Activated CD4-positive, alpha-beta T cell treated with anti-CD3 and anti-CD28 coated beads, Interleukin-2, amount 10 ng/mL, durations not matched to agents 7 days and 5 days (primary cell): ENCODE measurements at regions not wholly inside any gene's neighbourhood (a gene's known extent, or its start where the extent isn't known, plus 50 kb on each side); places are given as distances from the start of the nearest gene placed in this dataset.
"Not testable (repeated sequence)": the region's sequence is repeated elsewhere in the genome, so short reads cannot be mapped to it uniquely, and the experiment has no call there.

Experiments
- CTCF ChIA-PET: fragments of 350-600 bp; sonication (Branson Sonifier 250); formaldehyde crosslinking; loops from one replicate; lab custom pipeline; 2021; ENCODE audit warnings: antibody characterized with exemption; lab: Charles Lee
- POLR2A ChIA-PET: fragments of 350-600 bp; sonication (Branson Sonifier 250); formaldehyde crosslinking; loops from one replicate; lab custom pipeline; 2021; ENCODE audit warnings: antibody characterized with exemption; lab: Charles Lee
- DNase-seq: peaks from one replicate; pipeline ENCODE4 v3.0.0-alpha.2; 2020
- H3K27ac Mint-ChIP-seq: one replicate; pipeline ENCODE4 v1.8.0; 2021; ENCODE audit warnings: mild to moderate bottlenecking, moderate library complexity, mixed read lengths
- H3K27me3 Mint-ChIP-seq: one replicate; pipeline ENCODE4 v1.8.0; 2021; ENCODE audit warnings: mixed read lengths
- H3K36me3 Mint-ChIP-seq: one replicate; pipeline ENCODE4 v1.8.0; 2021; ENCODE audit warnings: low read depth, mixed read lengths
- H3K4me1 Mint-ChIP-seq: one replicate; pipeline ENCODE4 v1.8.0; 2021; ENCODE audit warnings: mixed read lengths
- H3K4me3 Mint-ChIP-seq: one replicate; pipeline ENCODE4 v1.8.0; 2021; ENCODE audit warnings: mild to moderate bottlenecking, moderate library complexity, mixed read lengths
- H3K9me3 Mint-ChIP-seq: one replicate; pipeline ENCODE4 v1.8.0; 2021; ENCODE audit warnings: mixed read lengths

- Mint-ChIP-seq H3K4me3 (no peak overlapping the region), H3K4me1 (no peaks in the 10 kb centered on the region)
Measured at GRCh38 chr2:82391386-82391785, 2067.7 kb downstream of the SUCLG1 start.

GRCh38 chr2:82355622-82356021 lies 2051.1 kb upstream of the LRRTM1 start:
- ChIA-PET POLR2A (no interaction called here), CTCF (no interaction called here)
- no peak for DNase-seq
- Mint-ChIP-seq H3K36me3 (no peaks in the 10 kb centered on the region), H3K4me3 (no peak overlapping the region), H3K4me1 (no peaks in the 10 kb centered on the region), H3K9me3 (peaks cover 8% of the 10 kb centered on the region), H3K27me3 (no peaks in the 10 kb centered on the region), H3K27ac (no peak overlapping the region)

More at GRCh38 chr2:82391386-82391785, 2067.7 kb downstream of the SUCLG1 start:
- no peak for DNase-seq
- ChIA-PET POLR2A (no interaction called here), CTCF (interaction anchor here (0.5 kb wide), 1 partner anchor 255 kb away, joined by 3 read pairs; no protein-coding TSS in a partner anchor)
- H3K27ac Mint-ChIP-seq, result no peak overlapping the region
- no peaks in the 10 kb centered on the region for H3K27me3 Mint-ChIP-seq
- H3K9me3 Mint-ChIP-seq, result peaks cover 4% of the 10 kb centered on the region
- no peaks in the 10 kb centered on the region for H3K36me3 Mint-ChIP-seq

GRCh38 chr2:82345910-82346309 lies 2041.4 kb upstream of the LRRTM1 start:
- POLR2A ChIA-PET, result no interaction called here
- Mint-ChIP-seq H3K9me3 (no peaks in the 10 kb centered on the region), H3K4me1 (no peaks in the 10 kb centered on the region), H3K27ac (no peak overlapping the region), H3K36me3 (no peaks in the 10 kb centered on the region), H3K27me3 (no peaks in the 10 kb centered on the region), H3K4me3 (no peak overlapping the region)
- CTCF ChIA-PET, result no interaction called here
- no peak for DNase-seq

GRCh38 chr2:82344670-82345069 lies 2040.1 kb upstream of the LRRTM1 start:
- ChIA-PET CTCF (no interaction called here), POLR2A (no interaction called here)
- Mint-ChIP-seq H3K27me3 (no peaks in the 10 kb centered on the region), H3K4me1 (no peaks in the 10 kb centered on the region), H3K4me3 (no peak overlapping the region), H3K9me3 (peaks cover 2% of the 10 kb centered on the region), H3K27ac (no peak overlapping the region), H3K36me3 (no peaks in the 10 kb centered on the region)
- DNase-seq, result no peak

GRCh38 chr2:82342356-82342755 lies 2037.8 kb upstream of the LRRTM1 start:
- POLR2A ChIA-PET, result no interaction called here
- H3K4me3 Mint-ChIP-seq, result no peak overlapping the region
- DNase-seq, result no peak
- CTCF ChIA-PET, result no interaction called here
- peaks cover 2% of the 10 kb centered on the region for H3K9me3 Mint-ChIP-seq
- no peak overlapping the region for H3K27ac Mint-ChIP-seq
- no peaks in the 10 kb centered on the region for H3K27me3 Mint-ChIP-seq
- H3K36me3 Mint-ChIP-seq, result no peaks in the 10 kb centered on the region
- no peaks in the 10 kb centered on the region for H3K4me1 Mint-ChIP-seq

- Mint-ChIP-seq H3K27me3 (no peaks in the 10 kb centered on the region), H3K4me3 (no peak overlapping the region), H3K9me3 (peaks cover 2% of the 10 kb centered on the region), H3K4me1 (no peaks in the 10 kb centered on the region), H3K36me3 (no peaks in the 10 kb centered on the region), H3K27ac (no peak overlapping the region)
- ChIA-PET CTCF (interaction anchor here (1.1 kb wide), 1 partner anchor 9 kb away, joined by 3 read pairs; no protein-coding TSS in a partner anchor), POLR2A (no interaction called here)
- DNase-seq, result no peak
Measured at GRCh38 chr2:82340578-82341053, 2036.1 kb upstream of the LRRTM1 start.

GRCh38 chr2:82339805-82340204 lies 2035.3 kb upstream of the LRRTM1 start:
- no peaks in the 10 kb centered on the region for H3K36me3 Mint-ChIP-seq
- peaks cover 2% of the 10 kb centered on the region for H3K9me3 Mint-ChIP-seq
- no peaks in the 10 kb centered on the region for H3K27me3 Mint-ChIP-seq
- H3K4me3 Mint-ChIP-seq, result no peak overlapping the region
- ChIA-PET CTCF (no interaction called here), POLR2A (interaction anchor here (0.6 kb wide), 1 partner anchor 1296 kb away, joined by 3 read pairs; no protein-coding TSS in a partner anchor)
- no peaks in the 10 kb centered on the region for H3K4me1 Mint-ChIP-seq
- no peak overlapping the region for H3K27ac Mint-ChIP-seq
- DNase-seq, result no peak

GRCh38 chr2:82333697-82334096 lies 2029.1 kb upstream of the LRRTM1 start:
- DNase-seq, result no peak
- Mint-ChIP-seq H3K27ac (no peak overlapping the region), H3K27me3 (no peaks in the 10 kb centered on the region), H3K4me1 (no peaks in the 10 kb centered on the region), H3K9me3 (no peaks in the 10 kb centered on the region), H3K4me3 (no peak overlapping the region), H3K36me3 (no peaks in the 10 kb centered on the region)
- CTCF ChIA-PET, result no interaction called here
- POLR2A ChIA-PET, result no interaction called here

- no peak overlapping the region for H3K4me3 Mint-ChIP-seq
- H3K27ac Mint-ChIP-seq, result no peak overlapping the region
- H3K9me3 Mint-ChIP-seq, result peaks cover 6% of the 10 kb centered on the region
- POLR2A ChIA-PET, result no interaction called here
- no peaks in the 10 kb centered on the region for H3K36me3 Mint-ChIP-seq
- DNase-seq, result no peak
- H3K27me3 Mint-ChIP-seq, result no peaks in the 10 kb centered on the region
- no peaks in the 10 kb centered on the region for H3K4me1 Mint-ChIP-seq
- CTCF ChIA-PET, result no interaction called here
Measured at GRCh38 chr2:82330155-82330554, 2025.6 kb upstream of the LRRTM1 start.

GRCh38 chr2:82326180-82326767 lies 2021.7 kb upstream of the LRRTM1 start:
- POLR2A ChIA-PET, H3K27ac Mint-ChIP-seq, H3K4me1 Mint-ChIP-seq, DNase-seq, H3K4me3 Mint-ChIP-seq, CTCF ChIA-PET, H3K27me3 Mint-ChIP-seq, H3K36me3 Mint-ChIP-seq: not testable (repeated sequence)
- H3K9me3 Mint-ChIP-seq, result peaks cover 13% of the 10 kb centered on the region

- no peaks in the 10 kb centered on the region for H3K4me1 Mint-ChIP-seq
- DNase-seq, result no peak
- H3K9me3 Mint-ChIP-seq, result peaks cover 12% of the 10 kb centered on the region
- H3K36me3 Mint-ChIP-seq, result no peaks in the 10 kb centered on the region
- ChIA-PET POLR2A (no interaction called here), CTCF (no interaction called here)
- no peaks in the 10 kb centered on the region for H3K27me3 Mint-ChIP-seq
- H3K4me3 Mint-ChIP-seq, result no peak overlapping the region
- H3K27ac Mint-ChIP-seq, result no peak overlapping the region
Measured at GRCh38 chr2:82320296-82320695, 2015.7 kb upstream of the LRRTM1 start.

- CTCF ChIA-PET, result no interaction called here
- Mint-ChIP-seq H3K9me3 (peaks cover 4% of the 10 kb centered on the region), H3K36me3 (no peaks in the 10 kb centered on the region), H3K27me3 (no peaks in the 10 kb centered on the region), H3K4me1 (no peaks in the 10 kb centered on the region), H3K27ac (no peak overlapping the region), H3K4me3 (no peak overlapping the region)
- POLR2A ChIA-PET, result no interaction called here
- DNase-seq, result no peak
Measured at GRCh38 chr2:82317012-82317411, 2012.5 kb upstream of the LRRTM1 start.

GRCh38 chr2:82316586-82316985 lies 2012.0 kb upstream of the LRRTM1 start:
- no peak overlapping the region for H3K4me3 Mint-ChIP-seq
- H3K9me3 Mint-ChIP-seq, result peaks cover 4% of the 10 kb centered on the region
- no peaks in the 10 kb centered on the region for H3K36me3 Mint-ChIP-seq
- no peaks in the 10 kb centered on the region for H3K27me3 Mint-ChIP-seq
- POLR2A ChIA-PET, result no interaction called here
- no peaks in the 10 kb centered on the region for H3K4me1 Mint-ChIP-seq
- no peak for DNase-seq
- CTCF ChIA-PET, result no interaction called here
- no peak overlapping the region for H3K27ac Mint-ChIP-seq
